Breast epithelium (tissue), 4 donors: ENCODE measurements at regions not wholly inside any gene's neighbourhood (a gene's known extent, or its start where the extent isn't known, plus 50 kb on each side); places are given as distances from the start of the nearest gene placed in this dataset.
"Not testable (repeated sequence)": the region's sequence is repeated elsewhere in the genome, so short reads cannot be mapped to it uniquely, and the experiment has no call there.

Experiments
- DNase-seq, 2 donors: peaks; one replicate each; pipeline ENCODE4 v3.0.0-alpha.2; 2019; ENCODE audit warnings: low spot score in 2 of 2
- H3K27ac ChIP-seq, 2 donors: fragments of 200-600 bp; sonication (generic) in 1 of 2; one replicate each; pipeline ENCODE4 v1.5.1; 2016 to 2019; ENCODE audit warnings: mild to moderate bottlenecking in 1 of 2
- H3K27me3 ChIP-seq, 2 donors: fragments of 200-600 bp; sonication (generic) in 1 of 2; one replicate each; pipeline versions ENCODE4 v1.5.1 to v1.6.0; 2017 to 2019; ENCODE audit warnings: control low read depth in 1 of 2, mild to moderate bottlenecking in 1 of 2
- H3K36me3 ChIP-seq: fragments of 200-600 bp; one replicate; pipeline ENCODE4 v1.5.1; 2019
- H3K4me1 ChIP-seq, 2 donors: fragments of 200-600 bp; sonication (generic); one replicate each; pipeline ENCODE4 v1.5.1; 2016 to 2019; ENCODE audit warnings: control low read depth in 1 of 2
- H3K4me3 ChIP-seq, 3 donors: fragments of 200-600 bp; sonication (generic); 1 replicate in 2 of 3; 2 replicates in 1 of 3; pipeline ENCODE4 v1.5.1; 2016 to 2019; ENCODE audit warnings: mild to moderate bottlenecking in 3 of 3, moderate library complexity in 2 of 3
- H3K9me3 ChIP-seq, 2 donors: fragments of 200-600 bp; sonication (generic) in 1 of 2; one replicate each; pipeline ENCODE4 v1.5.1; 2016 to 2019; ENCODE audit warnings: control low read depth in 1 of 2
- CTCF ChIP-seq, 3 donors: fragments of 450-650 bp; IDR thresholded peaks; one replicate each; pipeline ENCODE4 v1.5.1; 2016 to 2017; ENCODE audit warnings: antibody characterized with exemption in 3 of 3, mild to moderate bottlenecking in 3 of 3, moderate library complexity in 3 of 3
- POLR2A ChIP-seq: fragments of 450-650 bp; IDR thresholded peaks from one replicate; pipeline ENCODE4 v1.6.1; 2016; ENCODE audit warnings: antibody characterized with exemption, mild to moderate bottlenecking, moderate library complexity
- POLR2AphosphoS5 ChIP-seq, 3 donors: sonication (generic); formaldehyde crosslinking; IDR thresholded peaks; one replicate each; pipeline ENCODE4 v1.6.1; 2017; ENCODE audit warnings: antibody characterized with exemption in 3 of 3
- intact Hi-C: fragments of 100-400 bp; cut with DNase I; formaldehyde crosslinking; loops from one replicate; pipeline ENCODE4 v1.15.1; 2023; ENCODE audit warnings: low total_unique reads

DNA sequence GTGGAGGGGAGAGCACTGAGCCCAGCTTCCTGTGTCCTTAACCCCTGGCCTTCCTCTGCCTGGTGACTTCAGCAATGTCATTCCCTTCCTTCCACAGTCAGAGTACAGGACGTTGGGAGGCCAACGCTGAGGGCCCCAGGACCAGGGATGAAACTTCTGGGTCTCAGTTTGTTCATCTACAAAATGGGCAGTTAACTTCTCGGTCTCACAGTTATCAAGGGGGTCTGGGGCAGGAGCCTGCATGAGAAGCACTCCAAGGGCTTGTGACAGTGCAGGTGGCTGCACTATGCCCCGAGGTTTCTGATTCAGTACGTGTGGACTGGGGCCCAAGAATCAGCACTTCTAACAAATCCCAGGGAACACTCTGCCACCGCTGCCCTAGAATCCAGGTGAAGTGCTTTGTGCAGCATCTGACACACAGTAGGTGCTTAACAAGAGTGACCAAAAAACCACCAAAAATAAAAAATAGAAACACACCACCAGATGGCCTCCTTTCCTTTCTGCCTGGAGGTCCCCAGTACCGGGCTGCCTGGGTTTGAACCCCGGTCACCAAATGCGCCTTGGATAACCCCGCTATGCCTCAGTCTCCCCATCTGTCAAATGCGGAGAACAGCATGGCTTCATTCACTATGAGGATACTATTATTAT, 80.4 kb downstream of the RFLNA start:
- Histone ChIP-seq H3K27ac (no peak overlapping the region), H3K27me3 (no peaks in the 10 kb centered on the region), H3K4me1 (peaks cover 10% of the 10 kb centered on the region in 2 donors), H3K9me3 (no peaks in the 10 kb centered on the region), H3K4me3 (no peak overlapping the region), H3K36me3 (no peaks in the 10 kb centered on the region)
- TF ChIP-seq POLR2AphosphoS5 (IDR thresholded peaks at IDR 0.05) (no peak), CTCF (IDR thresholded peaks at IDR 0.05) (no peak), POLR2A (no peak)
- intact Hi-C loops: no loop called here
- DNase-seq: no peak

DNA sequence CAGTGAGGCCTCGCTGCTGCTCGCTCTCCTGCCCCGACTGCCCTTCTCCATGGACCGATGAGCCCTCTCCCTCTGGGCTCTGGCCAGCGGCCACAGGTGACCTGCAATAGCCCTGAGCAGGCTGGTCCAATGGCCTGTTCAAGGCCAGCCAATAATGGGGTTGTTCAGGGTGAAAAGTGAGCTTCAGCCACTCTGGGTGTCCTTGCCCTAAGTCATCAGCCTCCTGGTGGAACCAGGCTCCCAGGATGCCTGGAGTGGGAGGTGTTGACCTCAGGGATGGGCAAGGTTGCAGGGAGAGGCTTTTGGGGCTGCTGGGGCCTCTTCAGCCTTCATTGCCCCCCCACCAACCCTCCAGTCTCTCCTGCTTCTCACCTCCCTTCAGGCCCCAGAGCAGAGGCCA, 79.7 kb downstream of the RFLNA start:
- Histone ChIP-seq H3K4me1 (peaks cover 10% of the 10 kb centered on the region in 2 donors), H3K9me3 (no peaks in the 10 kb centered on the region), H3K27me3 (no peaks in the 10 kb centered on the region), H3K4me3 (no peak overlapping the region), H3K27ac (peak overlapping the region in 1 of 2 donors; percentile 43), H3K36me3 (no peaks in the 10 kb centered on the region)
- intact Hi-C loops: no loop called here
- no peak for DNase-seq
- no peak for TF ChIP-seq POLR2AphosphoS5 (IDR thresholded peaks at IDR 0.05)
- no peak for TF ChIP-seq POLR2A
- TF ChIP-seq CTCF (IDR thresholded peaks at IDR 0.05): no peak

GRCh38 chr12:124374147-124374546, 79.3 kb downstream of the RFLNA start:
- Histone ChIP-seq H3K36me3 (no peaks in the 10 kb centered on the region), H3K4me1 (peaks cover 13 to 14% of the 10 kb centered on the region in 2 donors), H3K27ac (peak overlapping the region in 1 of 2 donors; percentile 43), H3K4me3 (no peak overlapping the region), H3K9me3 (no peaks in the 10 kb centered on the region), H3K27me3 (no peaks in the 10 kb centered on the region)
- intact Hi-C loops: no loop called here
- TF ChIP-seq CTCF (IDR thresholded peaks at IDR 0.05) (no peak), POLR2AphosphoS5 (IDR thresholded peaks at IDR 0.05) (no peak), POLR2A (no peak)
- no peak for DNase-seq

DNA sequence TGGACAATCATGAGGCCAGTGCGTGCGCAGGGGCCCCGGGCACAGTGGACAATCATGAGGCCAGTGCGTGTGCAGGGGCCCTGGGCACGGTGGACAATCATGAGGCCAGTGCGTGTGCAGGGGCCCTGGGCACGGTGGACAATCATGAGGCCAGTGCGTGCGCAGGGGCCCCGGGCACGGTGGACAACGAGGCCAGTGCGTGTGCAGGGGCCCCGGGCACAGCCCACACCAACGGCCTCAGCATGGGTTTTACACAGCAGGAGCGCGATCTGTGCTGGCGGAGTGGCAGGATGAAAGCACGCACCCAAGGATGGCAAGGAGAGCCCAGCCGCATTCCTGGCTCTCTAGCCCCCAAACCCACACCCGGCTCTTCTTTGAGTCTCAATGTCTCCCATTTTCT, 78.8 kb downstream of the RFLNA start:
- H3K27ac ChIP-seq: not testable (repeated sequence)

GRCh38 chr12:124372831-124373230, 77.9 kb downstream of the RFLNA start:
- intact Hi-C loops: no loop called here
- H3K36me3 ChIP-seq: no peaks in the 10 kb centered on the region
- H3K4me1 ChIP-seq: peaks cover 16 to 27% of the 10 kb centered on the region in 2 donors

More for the DNA sequence above, 78.8 kb downstream of the RFLNA start:
- H3K4me3 ChIP-seq, H3K36me3 ChIP-seq, H3K9me3 ChIP-seq, DNase-seq, H3K27me3 ChIP-seq, intact Hi-C loops: not testable (repeated sequence)
- H3K4me1 ChIP-seq: peaks cover 16 to 18% of the 10 kb centered on the region in 2 donors

More at GRCh38 chr12:124372831-124373230, 77.9 kb downstream of the RFLNA start:
- TF ChIP-seq POLR2AphosphoS5 (IDR thresholded peaks at IDR 0.05) (no peak), POLR2A (no peak), CTCF (IDR thresholded peaks at IDR 0.05) (no peak)
- H3K9me3 ChIP-seq: no peaks in the 10 kb centered on the region
- DNase-seq: no peak
- H3K4me3 ChIP-seq: no peak overlapping the region
- no peaks in the 10 kb centered on the region for H3K27me3 ChIP-seq
- H3K27ac ChIP-seq: peak overlapping the region; percentile 62 to 95
